Muscle of leg (tissue), 3 donors: ENCODE measurements at regions not wholly inside any gene's neighbourhood (a gene's known extent, or its start where the extent isn't known, plus 50 kb on each side); places are given as distances from the start of the nearest gene placed in this dataset.

Source experiments
- DNase-seq: peaks from one replicate; pipeline ENCODE4 v3.0.0; 2013
- H3K27ac ChIP-seq: one replicate; pipeline ENCODE4 v1.5.1; 2013; ENCODE audit warnings: mild to moderate bottlenecking, low read length, control low read depth
- H3K27me3 ChIP-seq: one replicate; pipeline ENCODE4 v1.6.1; 2013; ENCODE audit warnings: low read length; ENCODE audit not compliant: control insufficient read depth, insufficient read depth
- H3K36me3 ChIP-seq: one replicate; pipeline ENCODE4 v1.6.1; 2013; ENCODE audit warnings: low read length; ENCODE audit not compliant: control insufficient read depth, insufficient read depth
- H3K4me1 ChIP-seq: one replicate; pipeline ENCODE4 v1.6.1; 2013; ENCODE audit warnings: low read length; ENCODE audit not compliant: control insufficient read depth, insufficient read depth
- H3K4me3 ChIP-seq: one replicate; pipeline ENCODE4 v1.5.1; 2013; ENCODE audit warnings: low read length, control low read depth
- H3K9me3 ChIP-seq: replicated peaks from 2 replicates; pipeline ENCODE4 v1.6.1; 2013; ENCODE audit warnings: low read depth, low read length; ENCODE audit not compliant: control insufficient read depth
- WGBS: methylation state at CpG from one replicate; pipeline ENCODE4 v1.1.5; 2013; ENCODE audit warnings: missing lambda C conversion rate; ENCODE audit not compliant: insufficient coverage; 5-methylcytosine and 5-hydroxymethylcytosine counted together

- no peak overlapping the region for H3K27ac ChIP-seq
- 40% methylated on average over 6 of the region's 6 CpGs for WGBS
- no peak overlapping the region for H3K4me3 ChIP-seq
- peaks cover 5% of the 10 kb centered on the region for H3K9me3 ChIP-seq
- no peaks in the 10 kb centered on the region for H3K36me3 ChIP-seq
- no peak for DNase-seq
- H3K4me1 ChIP-seq, result no peaks in the 10 kb centered on the region
- no peaks in the 10 kb centered on the region for H3K27me3 ChIP-seq
Measured at GRCh38 chr5:6000867-6001266, 377.5 kb downstream of the MED10 start.

- DNase-seq, result no peak
- H3K4me3 ChIP-seq, result no peak overlapping the region
- no peaks in the 10 kb centered on the region for H3K36me3 ChIP-seq
- no peaks in the 10 kb centered on the region for H3K4me1 ChIP-seq
- H3K9me3 ChIP-seq, result peaks cover 8% of the 10 kb centered on the region
- H3K27ac ChIP-seq, result no peak overlapping the region
- no peaks in the 10 kb centered on the region for H3K27me3 ChIP-seq
Measured at GRCh38 chr5:5995819-5996218, 382.5 kb downstream of the MED10 start.

- Histone ChIP-seq H3K9me3 (no peaks in the 10 kb centered on the region), H3K4me1 (no peaks in the 10 kb centered on the region), H3K27ac (no peak overlapping the region), H3K36me3 (no peaks in the 10 kb centered on the region), H3K27me3 (no peaks in the 10 kb centered on the region), H3K4me3 (no peak overlapping the region)
- WGBS, result no CpG with 5 or more reads among the region's 5 CpGs
- DNase-seq, result no peak
Measured at GRCh38 chr5:5986492-5987178, 391.7 kb downstream of the MED10 start.

- 78% methylated on average over 1 of the region's 2 CpGs for WGBS
- DNase-seq, result no peak
- H3K9me3 ChIP-seq, result no peaks in the 10 kb centered on the region
- no peak overlapping the region for H3K27ac ChIP-seq
- H3K4me3 ChIP-seq, result no peak overlapping the region
- H3K27me3 ChIP-seq, result no peaks in the 10 kb centered on the region
- no peaks in the 10 kb centered on the region for H3K4me1 ChIP-seq
- H3K36me3 ChIP-seq, result no peaks in the 10 kb centered on the region
Measured at GRCh38 chr5:5985332-5985731, 393.0 kb downstream of the MED10 start.

GRCh38 chr5:5983261-5983980, 394.9 kb downstream of the MED10 start:
- Histone ChIP-seq H3K4me3 (no peak overlapping the region), H3K36me3 (no peaks in the 10 kb centered on the region), H3K27ac (no peak overlapping the region), H3K4me1 (no peaks in the 10 kb centered on the region), H3K9me3 (no peaks in the 10 kb centered on the region), H3K27me3 (no peaks in the 10 kb centered on the region)
- DNase-seq, result no peak
- WGBS, result 90% methylated on average over 3 of the region's 11 CpGs

GRCh38 chr5:5981562-5981961, 396.8 kb downstream of the MED10 start:
- no CpG with 5 or more reads among the region's 2 CpGs for WGBS
- Histone ChIP-seq H3K9me3 (no peaks in the 10 kb centered on the region), H3K4me3 (no peak overlapping the region), H3K27me3 (no peaks in the 10 kb centered on the region), H3K27ac (no peak overlapping the region), H3K36me3 (no peaks in the 10 kb centered on the region), H3K4me1 (no peaks in the 10 kb centered on the region)
- no peak for DNase-seq

GRCh38 chr5:5980538-5980895, 397.8 kb downstream of the MED10 start:
- no peaks in the 10 kb centered on the region for H3K9me3 ChIP-seq
- no peak overlapping the region for H3K27ac ChIP-seq
- H3K4me1 ChIP-seq, result no peaks in the 10 kb centered on the region
- WGBS, result 61% methylated on average over 2 of the region's 4 CpGs
- no peaks in the 10 kb centered on the region for H3K27me3 ChIP-seq
- H3K36me3 ChIP-seq, result no peaks in the 10 kb centered on the region
- H3K4me3 ChIP-seq, result no peak overlapping the region
- DNase-seq, result no peak

GRCh38 chr5:5979761-5980537, 398.4 kb downstream of the MED10 start:
- no peaks in the 10 kb centered on the region for H3K36me3 ChIP-seq
- no peak overlapping the region for H3K4me3 ChIP-seq
- no peaks in the 10 kb centered on the region for H3K9me3 ChIP-seq
- WGBS, result 40% methylated on average over 3 of the region's 6 CpGs
- no peak for DNase-seq
- no peaks in the 10 kb centered on the region for H3K27me3 ChIP-seq
- H3K27ac ChIP-seq, result no peak overlapping the region
- no peaks in the 10 kb centered on the region for H3K4me1 ChIP-seq

GRCh38 chr5:5979377-5979760, 399.0 kb downstream of the MED10 start:
- H3K4me3 ChIP-seq, result no peak overlapping the region
- no peak for DNase-seq
- H3K4me1 ChIP-seq, result no peaks in the 10 kb centered on the region
- H3K36me3 ChIP-seq, result no peaks in the 10 kb centered on the region
- H3K9me3 ChIP-seq, result no peaks in the 10 kb centered on the region
- no peaks in the 10 kb centered on the region for H3K27me3 ChIP-seq
- no peak overlapping the region for H3K27ac ChIP-seq
- WGBS, result 43% methylated on average over 3 of the region's 3 CpGs

GRCh38 chr5:5978501-5979376, 399.6 kb downstream of the MED10 start:
- Histone ChIP-seq H3K4me3 (no peak overlapping the region), H3K36me3 (no peaks in the 10 kb centered on the region), H3K9me3 (no peaks in the 10 kb centered on the region), H3K4me1 (no peaks in the 10 kb centered on the region), H3K27me3 (no peaks in the 10 kb centered on the region), H3K27ac (no peak overlapping the region)
- DNase-seq, result no peak
- WGBS, result 52% methylated on average over 4 of the region's 10 CpGs
